GM12873 (cell line): ENCODE measurements at regions not wholly inside any gene's neighbourhood (a gene's known extent, or its start where the extent isn't known, plus 50 kb on each side); places are given as distances from the start of the nearest gene placed in this dataset.

Source experiments
- CTCF ChIP-seq: IDR thresholded peaks from 2 replicates; pipeline ENCODE4 v1.5.1; 2012; ENCODE audit warnings: low read depth, mild to moderate bottlenecking, moderate library complexity, low read length, control low read depth; ENCODE audit not compliant: insufficient read depth; ENCODE audit errors: missing control alignments

GRCh38 chr3:87719060-87719459 lies 339.7 kb downstream of the CGGBP1 start:
- no peak for TF ChIP-seq CTCF

GRCh38 chr3:87710511-87710910 lies 348.3 kb downstream of the CGGBP1 start:
- TF ChIP-seq CTCF = no peak

GRCh38 chr3:87710028-87710427 lies 348.8 kb downstream of the CGGBP1 start:
- TF ChIP-seq CTCF = no peak

- no peak for TF ChIP-seq CTCF
Measured at GRCh38 chr3:87706176-87706575, 352.6 kb downstream of the CGGBP1 start.

- TF ChIP-seq CTCF = no peak
Measured at GRCh38 chr3:87702600-87702999, 356.2 kb downstream of the CGGBP1 start.

- no peak for TF ChIP-seq CTCF
Measured at GRCh38 chr3:87696124-87697013, 362.4 kb downstream of the CGGBP1 start.

GRCh38 chr3:87694678-87695077 lies 364.1 kb downstream of the CGGBP1 start:
- TF ChIP-seq CTCF = no peak
